Stimulated activated naive B cell treated with anti-CD40 and anti-IgM and Interleukin-4, amounts not matched to agents 10 μg/mL and 1 μg/mL and 100 μg/mL, for 72 hours (primary cell): ENCODE measurements at regions not wholly inside any gene's neighbourhood (a gene's known extent, or its start where the extent isn't known, plus 50 kb on each side); places are given as distances from the start of the nearest gene placed in this dataset.
A peak's percentile ranks its signal among the peaks of the same experiment; 100 is the strongest.

Source experiments
- ATAC-seq, 2 donors: fragments of 150-1000 bp; cut with Tn5 transposase; replicated peaks; 2 replicates each; pipeline ENCODE4 v1.10.0; 2021; ENCODE audit warnings: moderate library complexity in 1 of 2
- DNase-seq: peaks from one replicate; pipeline ENCODE4 v3.0.0; 2021
- H3K27ac Mint-ChIP-seq: one replicate; pipeline ENCODE4 v1.8.0; 2022; ENCODE audit warnings: mild to moderate bottlenecking, mixed read lengths
- H3K27me3 Mint-ChIP-seq, 2 donors: one replicate each; pipeline ENCODE4 v1.8.0; 2022; ENCODE audit warnings: mixed read lengths in 2 of 2
- H3K36me3 Mint-ChIP-seq, 2 donors: one replicate each; pipeline ENCODE4 v1.8.0; 2022; ENCODE audit warnings: mixed read lengths in 2 of 2, mild to moderate bottlenecking in 1 of 2
- H3K4me1 Mint-ChIP-seq, 2 donors: one replicate each; pipeline ENCODE4 v1.8.0; 2022; ENCODE audit warnings: mixed read lengths in 2 of 2, mild to moderate bottlenecking in 1 of 2
- H3K4me3 Mint-ChIP-seq, 2 donors: one replicate each; pipeline ENCODE4 v1.8.0; 2022; ENCODE audit warnings: mild to moderate bottlenecking in 2 of 2, mixed read lengths in 2 of 2, moderate library complexity in 1 of 2
- H3K9me3 Mint-ChIP-seq, 2 donors: one replicate each; pipeline ENCODE4 v1.8.0; 2022; ENCODE audit warnings: mixed read lengths in 2 of 2, mild to moderate bottlenecking in 1 of 2

DNA sequence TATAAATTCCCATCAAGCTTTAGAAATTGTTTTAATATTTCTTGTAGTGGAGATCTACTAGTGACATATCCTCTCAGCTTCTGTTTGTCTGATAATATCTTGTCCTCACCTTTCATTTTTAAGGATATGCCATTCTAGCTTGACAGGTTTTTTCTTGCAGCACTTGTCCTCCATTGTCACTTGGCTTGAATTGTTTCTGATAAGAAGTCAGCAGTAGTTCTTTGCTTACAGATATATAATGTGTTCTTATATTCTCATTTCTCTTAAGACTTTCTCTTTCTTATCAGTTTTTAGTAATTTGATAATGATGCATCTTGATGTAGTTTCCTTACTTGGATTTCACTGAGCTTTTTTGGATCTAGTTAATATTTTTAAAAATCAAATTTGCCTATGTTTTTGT is 120.6 kb upstream of the NUDT6 start:
- Mint-ChIP-seq H3K4me1 (no peaks in the 10 kb centered on the region), H3K4me3 (no peak overlapping the region), H3K9me3 (peaks cover 18 to 19% of the 10 kb centered on the region in 2 donors), H3K36me3 (peaks cover 34 to 61% of the 10 kb centered on the region in 2 donors), H3K27ac (no peak overlapping the region), H3K27me3 (no peaks in the 10 kb centered on the region)
- DNase-seq (no peak), ATAC-seq (no peak)

DNA sequence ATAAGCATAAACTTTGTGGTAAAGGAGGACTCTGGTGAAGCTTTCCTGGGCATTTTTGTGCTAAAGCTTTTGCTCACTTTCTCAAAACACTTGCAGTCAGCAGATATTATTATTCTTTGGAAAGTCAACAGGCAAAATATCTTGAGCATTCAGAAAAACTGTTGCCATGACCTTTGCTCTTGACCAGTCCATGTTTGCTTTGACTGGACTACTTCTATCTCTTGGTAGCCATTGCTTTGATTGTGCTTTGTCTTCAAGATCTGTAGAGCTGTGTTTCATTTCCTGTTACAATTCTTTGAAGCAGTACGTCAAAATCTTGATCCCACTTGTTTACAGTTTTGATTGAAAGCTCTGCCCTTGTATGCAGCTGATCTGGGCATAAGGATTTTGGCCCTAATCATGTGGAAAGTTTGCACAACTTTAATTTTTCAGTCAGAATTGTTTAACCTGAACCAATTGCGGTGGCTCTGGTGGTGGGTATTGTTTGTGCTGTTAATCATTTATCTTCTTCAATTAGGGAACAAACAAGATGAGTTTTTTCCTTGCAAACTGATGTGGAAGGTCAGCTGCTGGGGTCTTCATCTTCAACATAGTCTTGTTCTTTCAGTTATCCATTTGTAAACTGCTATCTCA is 121.5 kb upstream of the NUDT6 start:
- Mint-ChIP-seq H3K27me3 (no peaks in the 10 kb centered on the region), H3K27ac (no peak overlapping the region), H3K4me3 (no peak overlapping the region), H3K4me1 (no peaks in the 10 kb centered on the region), H3K36me3 (peaks cover 38 to 65% of the 10 kb centered on the region in 2 donors), H3K9me3 (peaks cover 25 to 27% of the 10 kb centered on the region in 2 donors)
- ATAC-seq = no peak
- no peak for DNase-seq

DNA sequence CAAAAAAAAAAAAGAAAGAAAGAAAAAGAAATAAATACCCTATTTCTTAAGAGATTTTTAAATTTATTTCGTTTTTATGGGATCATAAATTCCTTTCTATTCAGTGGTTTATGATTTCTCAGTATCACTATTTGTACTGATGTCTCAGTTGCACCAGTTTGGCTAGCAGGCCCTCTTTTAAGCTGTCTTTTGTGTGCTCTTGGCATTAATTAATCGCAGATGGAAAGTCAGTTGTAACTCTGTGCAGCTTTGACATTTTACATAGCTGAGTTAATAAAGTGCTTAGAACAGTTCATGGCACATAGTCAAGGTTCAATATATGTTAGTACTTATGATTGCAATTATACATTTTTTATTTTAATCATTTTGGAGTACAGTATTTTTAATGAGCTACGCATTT is 123.7 kb upstream of the NUDT6 start:
- Mint-ChIP-seq H3K9me3 (peaks cover 36 to 38% of the 10 kb centered on the region in 2 donors), H3K4me3 (no peak overlapping the region), H3K4me1 (no peaks in the 10 kb centered on the region), H3K27ac (no peak overlapping the region), H3K27me3 (no peaks in the 10 kb centered on the region), H3K36me3 (peaks cover 49 to 79% of the 10 kb centered on the region in 2 donors)
- DNase-seq = no peak
- no peak for ATAC-seq

- no peaks in the 10 kb centered on the region for H3K27me3 Mint-ChIP-seq
- ATAC-seq = no peak
- H3K36me3 Mint-ChIP-seq = peaks cover 54 to 75% of the 10 kb centered on the region in 2 donors
- DNase-seq = no peak
- H3K4me1 Mint-ChIP-seq = no peaks in the 10 kb centered on the region
- H3K9me3 Mint-ChIP-seq = peaks cover 37 to 39% of the 10 kb centered on the region in 2 donors
- no peak overlapping the region for H3K27ac Mint-ChIP-seq
- H3K4me3 Mint-ChIP-seq = no peak overlapping the region
Measured at GRCh38 chr4:123050018-123050417, 127.6 kb upstream of the NUDT6 start.

DNA sequence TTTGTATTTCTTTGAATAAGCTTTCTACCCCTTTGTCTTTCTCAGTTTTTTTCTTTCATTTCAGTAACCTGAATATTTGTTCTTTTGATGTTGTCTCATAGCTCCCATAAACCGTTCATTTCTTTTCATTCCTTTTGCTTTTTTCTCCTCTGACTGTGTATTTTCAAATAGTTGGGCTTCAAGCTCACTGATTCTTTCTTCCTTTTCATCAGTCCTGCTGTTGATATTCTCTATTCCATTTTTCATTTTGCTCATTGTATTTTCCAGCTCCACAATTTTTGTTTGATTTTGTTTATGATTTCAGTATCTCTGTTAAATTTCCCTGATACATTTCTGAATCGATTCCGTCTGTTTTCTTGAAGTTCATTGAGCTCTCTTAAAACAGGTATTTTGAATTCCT is 129.6 kb upstream of the NUDT6 start:
- Mint-ChIP-seq H3K27me3 (no peaks in the 10 kb centered on the region), H3K4me1 (no peaks in the 10 kb centered on the region), H3K4me3 (no peak overlapping the region), H3K36me3 (peaks cover 50 to 69% of the 10 kb centered on the region in 2 donors), H3K27ac (peak overlapping the region; percentile 69), H3K9me3 (peaks cover 35 to 38% of the 10 kb centered on the region in 2 donors)
- DNase-seq (no peak), ATAC-seq (no peak)

DNA sequence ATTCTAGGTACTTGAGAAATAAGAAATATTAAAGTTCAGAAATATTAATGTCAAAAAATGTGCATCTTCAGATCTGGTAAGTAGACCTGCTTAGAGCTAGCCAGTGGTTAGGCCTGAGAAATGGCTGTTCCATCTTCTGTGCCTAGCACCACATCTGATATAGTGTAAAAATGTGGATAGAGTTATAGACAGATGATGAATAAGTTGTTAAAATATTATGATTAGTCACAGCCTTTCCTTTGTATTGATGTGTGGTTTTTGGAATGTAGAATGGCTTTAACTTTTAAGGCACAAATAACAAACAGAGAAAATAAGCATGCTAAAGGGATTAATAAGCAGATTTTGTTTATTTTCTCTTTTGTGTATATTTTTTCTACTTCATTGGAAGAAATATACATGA is 133.5 kb upstream of the NUDT6 start:
- no peak overlapping the region for H3K27ac Mint-ChIP-seq
- H3K27me3 Mint-ChIP-seq = no peaks in the 10 kb centered on the region
- H3K9me3 Mint-ChIP-seq = peaks cover 16 to 20% of the 10 kb centered on the region in 2 donors
- H3K4me1 Mint-ChIP-seq = no peaks in the 10 kb centered on the region
- ATAC-seq (no peak), DNase-seq (no peak)
- no peak overlapping the region for H3K4me3 Mint-ChIP-seq
- H3K36me3 Mint-ChIP-seq = peaks cover 49 to 62% of the 10 kb centered on the region in 2 donors

- DNase-seq = no peak
- no peak overlapping the region for H3K27ac Mint-ChIP-seq
- no peaks in the 10 kb centered on the region for H3K27me3 Mint-ChIP-seq
Measured at GRCh38 chr4:123060039-123060770, 137.8 kb upstream of the NUDT6 start.

GRCh38 chr4:123064390-123064789 is 142.0 kb upstream of the NUDT6 start:
- no peaks in the 10 kb centered on the region for H3K27me3 Mint-ChIP-seq
- peaks cover 23 to 26% of the 10 kb centered on the region in 2 donors for H3K36me3 Mint-ChIP-seq
- peaks cover 0 to 6% of the 10 kb centered on the region in 2 donors for H3K9me3 Mint-ChIP-seq
- H3K4me3 Mint-ChIP-seq = no peak overlapping the region
- H3K4me1 Mint-ChIP-seq = no peaks in the 10 kb centered on the region
- no peak for ATAC-seq
- no peak for DNase-seq
- H3K27ac Mint-ChIP-seq = no peak overlapping the region

More at GRCh38 chr4:123060039-123060770, 137.8 kb upstream of the NUDT6 start:
- Mint-ChIP-seq H3K4me3 (no peak overlapping the region), H3K4me1 (no peaks in the 10 kb centered on the region), H3K9me3 (peaks cover 5 to 10% of the 10 kb centered on the region in 2 donors), H3K36me3 (peaks cover 35 to 46% of the 10 kb centered on the region in 2 donors)
- ATAC-seq = no peak

DNA sequence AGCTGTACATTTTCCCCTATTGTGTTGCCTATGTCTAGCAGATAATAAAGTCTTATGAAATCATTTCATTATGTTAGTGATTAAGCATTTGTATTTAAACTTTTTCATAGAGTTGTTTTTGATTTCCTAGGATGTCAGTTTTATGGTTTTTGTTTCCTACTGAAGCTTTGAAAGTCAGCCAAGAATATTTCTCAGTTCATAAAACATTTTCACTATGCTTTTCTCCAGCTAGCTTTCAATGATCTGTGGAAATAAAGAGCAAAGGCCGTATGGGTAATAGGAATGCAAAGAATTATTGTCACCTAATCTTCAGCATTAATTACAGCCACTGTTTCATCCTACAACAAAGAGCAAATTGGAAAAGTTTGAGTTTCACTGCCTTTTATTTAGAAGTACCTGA is 145.7 kb upstream of the NUDT6 start:
- H3K4me1 Mint-ChIP-seq = no peaks in the 10 kb centered on the region
- no peaks in the 10 kb centered on the region for H3K9me3 Mint-ChIP-seq
- no peaks in the 10 kb centered on the region for H3K27me3 Mint-ChIP-seq
- DNase-seq (no peak), ATAC-seq (no peak)
- no peak overlapping the region for H3K27ac Mint-ChIP-seq
- H3K4me3 Mint-ChIP-seq = no peak overlapping the region
- peaks cover 4% of the 10 kb centered on the region in 2 donors for H3K36me3 Mint-ChIP-seq

GRCh38 chr4:123072060-123072459 is 149.7 kb upstream of the NUDT6 start:
- DNase-seq (no peak), ATAC-seq (no peak)
- Mint-ChIP-seq H3K4me1 (no peaks in the 10 kb centered on the region), H3K36me3 (peaks cover 0 to 3% of the 10 kb centered on the region in 2 donors), H3K27me3 (no peaks in the 10 kb centered on the region), H3K9me3 (no peaks in the 10 kb centered on the region), H3K4me3 (no peak overlapping the region), H3K27ac (no peak overlapping the region)

DNA sequence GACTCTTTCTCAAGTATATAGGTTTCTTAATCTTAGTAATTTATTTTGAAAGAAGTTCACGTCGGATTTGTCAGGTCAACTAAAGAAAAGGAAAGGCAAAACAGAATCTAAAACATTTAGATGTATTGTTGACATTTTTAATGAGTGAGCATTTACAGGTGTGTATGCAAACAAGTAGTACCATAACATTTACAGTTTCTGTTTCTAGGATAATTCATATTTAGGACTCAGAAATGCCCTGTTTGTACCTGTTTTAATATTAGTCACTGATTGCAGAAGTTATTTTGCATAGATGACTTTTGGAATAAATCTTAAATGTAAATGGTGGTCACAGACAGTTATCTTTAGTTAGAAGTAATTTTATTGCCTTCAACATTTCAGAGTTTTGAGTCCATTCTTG is 151.3 kb upstream of the NUDT6 start:
- H3K36me3 Mint-ChIP-seq = peaks cover 3 to 4% of the 10 kb centered on the region in 2 donors
- no peak overlapping the region for H3K4me3 Mint-ChIP-seq
- H3K27ac Mint-ChIP-seq = no peak overlapping the region
- no peaks in the 10 kb centered on the region for H3K4me1 Mint-ChIP-seq
- H3K27me3 Mint-ChIP-seq = no peaks in the 10 kb centered on the region
- no peaks in the 10 kb centered on the region for H3K9me3 Mint-ChIP-seq
- no peak for DNase-seq
- no peak for ATAC-seq

GRCh38 chr4:123077330-123077729 is 154.9 kb upstream of the NUDT6 start:
- no peak overlapping the region for H3K4me3 Mint-ChIP-seq
- peaks cover 18 to 23% of the 10 kb centered on the region in 2 donors for H3K36me3 Mint-ChIP-seq
- no peaks in the 10 kb centered on the region for H3K4me1 Mint-ChIP-seq
- DNase-seq (no peak), ATAC-seq (peak; percentile 44 to 64)
- H3K9me3 Mint-ChIP-seq = no peaks in the 10 kb centered on the region
- no peaks in the 10 kb centered on the region for H3K27me3 Mint-ChIP-seq
- no peak overlapping the region for H3K27ac Mint-ChIP-seq

GRCh38 chr4:123081971-123082370 is 159.6 kb upstream of the NUDT6 start:
- DNase-seq (no peak), ATAC-seq (no peak)
- Mint-ChIP-seq H3K27ac (no peak overlapping the region), H3K9me3 (peaks cover under 1 to 2% of the 10 kb centered on the region in 2 donors), H3K36me3 (peaks cover 23 to 33% of the 10 kb centered on the region in 2 donors), H3K27me3 (no peaks in the 10 kb centered on the region), H3K4me1 (peaks cover 5 to 20% of the 10 kb centered on the region in 2 donors), H3K4me3 (no peak overlapping the region)

- Mint-ChIP-seq H3K27me3 (no peaks in the 10 kb centered on the region), H3K9me3 (peaks cover 3 to 6% of the 10 kb centered on the region in 2 donors), H3K27ac (peak overlapping the region; percentile 81), H3K4me3 (peak overlapping the region; percentile 38 to 47), H3K4me1 (peaks cover 8 to 24% of the 10 kb centered on the region in 2 donors), H3K36me3 (peaks cover 36 to 46% of the 10 kb centered on the region in 2 donors)
- ATAC-seq (peak in 1 of 2 donors; percentile 27), DNase-seq (no peak)
Measured at GRCh38 chr4:123083646-123084045, 161.2 kb upstream of the NUDT6 start.

DNA sequence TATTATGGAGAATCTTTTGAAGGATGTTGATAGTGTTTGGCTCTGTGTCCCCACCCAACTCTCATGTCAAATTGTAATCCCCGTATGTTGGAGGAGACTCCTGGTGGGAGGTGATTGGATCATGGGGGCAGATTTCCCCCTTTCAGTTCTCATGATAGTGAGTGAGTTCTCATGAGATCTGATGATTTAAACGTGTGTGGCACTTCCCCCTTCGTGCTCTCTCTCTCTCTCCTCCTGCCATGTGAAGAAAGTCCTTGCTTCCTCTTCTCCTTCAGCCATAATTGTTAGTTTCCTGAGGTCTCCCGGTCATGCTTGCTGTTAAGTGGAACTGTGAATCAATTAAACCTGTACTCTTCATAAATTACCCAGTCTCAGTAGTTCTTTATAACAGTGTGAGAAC is 166.1 kb upstream of the NUDT6 start:
- Mint-ChIP-seq H3K27ac (no peak overlapping the region), H3K4me1 (peaks cover 8 to 24% of the 10 kb centered on the region in 2 donors), H3K27me3 (no peaks in the 10 kb centered on the region), H3K4me3 (no peak overlapping the region), H3K36me3 (peaks cover 32 to 52% of the 10 kb centered on the region in 2 donors), H3K9me3 (peaks cover 5 to 7% of the 10 kb centered on the region in 2 donors)
- ATAC-seq (no peak), DNase-seq (no peak)
